ENCODE measurements at regions not wholly inside any gene's neighbourhood (a gene's known extent, or its start where the extent isn't known, plus 50 kb on each side); places are given as distances from the start of the nearest gene placed in this dataset.

- no peak for TF ChIP-seq RAD21 (IDR thresholded peaks at IDR 0.05; ENCODE audit: low read depth)
- TF ChIP-seq ZBTB33 (IDR thresholded peaks at IDR 0.05; ENCODE audit: extremely low read depth, insufficient replicate concordance, low read length) = no peak
- TF ChIP-seq SRF (IDR thresholded peaks at IDR 0.05; ENCODE audit: low read depth) = no peak
- TF ChIP-seq, protein P1, sequence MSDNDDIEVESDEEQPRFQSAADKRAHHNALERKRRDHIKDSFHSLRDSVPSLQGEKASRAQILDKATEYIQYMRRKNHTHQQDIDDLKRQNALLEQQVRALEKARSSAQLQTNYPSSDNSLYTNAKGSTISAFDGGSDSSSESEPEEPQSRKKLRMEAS (IDR thresholded peaks at IDR 0.05) = no peak
- no peak for TF ChIP-seq EZH2phosphoT487 (IDR thresholded peaks at IDR 0.05; ENCODE audit: borderline replicate concordance)
- TF ChIP-seq CEBPB (IDR thresholded peaks at IDR 0.05; ENCODE audit: low read depth) = no peak
- TF ChIP-seq TCF7L2 (IDR thresholded peaks at IDR 0.05; ENCODE audit: borderline replicate concordance, extremely low read depth, insufficient read depth, insufficient read length) = no peak
- no peak for TF ChIP-seq ZFX (IDR thresholded peaks at IDR 0.05)
- no peak for TF ChIP-seq SIN3A (IDR thresholded peaks at IDR 0.05; ENCODE audit: low read depth)
- no peak for TF ChIP-seq JUND (IDR thresholded peaks at IDR 0.05)
- no peak for TF ChIP-seq CBX3 (IDR thresholded peaks at IDR 0.05; ENCODE audit: low read depth)
- no peak for TF ChIP-seq POLR2AphosphoS5 (IDR thresholded peaks at IDR 0.05; ENCODE audit: low read depth, low read length)
- TF ChIP-seq ZNF274 (IDR thresholded peaks at IDR 0.05; ENCODE audit: low read depth, low read length) = no peak
- no peak for TF ChIP-seq EGR1 (IDR thresholded peaks at IDR 0.05; ENCODE audit: low read depth)
These were observed 107.4 kb upstream of the ARGLU1 start for GRCh38 chr13:106675311-106675710.

More at GRCh38 chr13:106675311-106675710, 107.4 kb upstream of the ARGLU1 start:
- CTCF ChIA-PET = no interaction called here
- Histone ChIP-seq H3K79me2 (ENCODE audit: insufficient read depth, low read length) (no peaks in the 10 kb centered on the region), H3K4me2 (ENCODE audit: low read length) (no peak overlapping the region), H3K4me3 (replicated peaks in 1 of 2; ENCODE audit: low read depth in 1 of 2, low read length in 2 of 2) (no peak overlapping the region), H3K36me3 (ENCODE audit: control insufficient read depth in 1 of 2, insufficient read depth in 2 of 2, low read length in 2 of 2) (no peaks in the 10 kb centered on the region), H3K27ac (ENCODE audit: low read depth, low read length) (no peak overlapping the region), H3K9me2 (ENCODE audit: insufficient read depth) (no peaks in the 10 kb centered on the region), H4K20me1 (ENCODE audit: insufficient read depth) (no peaks in the 10 kb centered on the region; the same call in 1 of the 2 replicates), H3K27me3 (ENCODE audit: insufficient read depth, low read length) (peaks cover 16% of the 10 kb centered on the region; the same call in 1 of the 2 replicates), H3K9me3 (ENCODE audit: control insufficient read depth in 1 of 2, insufficient read depth in 1 of 2, low read depth in 1 of 2, low read length in 2 of 2) (no peaks in the 10 kb centered on the region), H2AFZ (ENCODE audit: low read depth, low read length, poor library complexity, severe bottlenecking) (no peak overlapping the region), H3K4me1 (ENCODE audit: control insufficient read depth in 1 of 2, insufficient read depth in 2 of 2, low read length in 2 of 2) (no peaks in the 10 kb centered on the region), H3K9ac (ENCODE audit: low read length) (no peak overlapping the region)
- POLR2A ChIA-PET = no interaction called here
- no TSS peak for BruUV-seq (replicated peaks)
- ATAC-seq = no peak
- RAD21 ChIA-PET (ENCODE audit: low non-redundant PET in 1 of 2, low total read pairs in 2 of 2, uncharacterized antibody in 2 of 2, unreplicated experiment in 2 of 2) = no interaction called here
- no peak for DNase-seq (ENCODE audit: low read depth, low spot score)
- intact Hi-C loops (cut with micrococcal nuclease) = no loop called here
